SK-N-SH treated with all-trans-retinoic acid at 6 μM for 48 hours (cell line): ENCODE measurements at regions not wholly inside any gene's neighbourhood (a gene's known extent, or its start where the extent isn't known, plus 50 kb on each side); places are given as distances from the start of the nearest gene placed in this dataset.

Experiments
- ATAC-seq: fragments of 200-7000 bp; cut with Tn5 transposase; 3 replicates; pipeline ENCODE4 v1.9.1; 2020; ENCODE audit warnings: mild to moderate bottlenecking, moderate library complexity
- ARNTL ChIP-seq: fragments of 450-650 bp; formaldehyde crosslinking; IDR thresholded peaks from 2 replicates; pipeline ENCODE4 v1.5.0; 2020; ENCODE audit warnings: low read depth, mild to moderate bottlenecking, moderate library complexity, borderline replicate concordance
- CSRNP3 ChIP-seq: fragments of 250-450 bp; sonication (Bioruptor Pico); IDR thresholded peaks from 2 replicates; pipeline ENCODE4 v1.5.1; 2021; ENCODE audit warnings: mild to moderate bottlenecking, moderate library complexity
- ESRRG ChIP-seq: fragments of 250-450 bp; sonication (Bioruptor Pico); IDR thresholded peaks from 2 replicates; pipeline ENCODE4 v1.6.1; 2021; ENCODE audit warnings: mild to moderate bottlenecking
- GLIS3 ChIP-seq: fragments of 250-450 bp; sonication (Bioruptor Pico); IDR thresholded peaks from 2 replicates; pipeline ENCODE4 v1.5.0; 2020; ENCODE audit warnings: mild to moderate bottlenecking, moderate library complexity
- ISL1 ChIP-seq: fragments of 250-450 bp; sonication (Bioruptor Pico); IDR thresholded peaks from 2 replicates; pipeline ENCODE4 v2.1.2; 2022; ENCODE audit warnings: mild to moderate bottlenecking, moderate library complexity
- OSR1 ChIP-seq: fragments of 250-450 bp; sonication (Bioruptor Pico); IDR thresholded peaks from 2 replicates; pipeline ENCODE4 v1.8.0; 2022; ENCODE audit warnings: moderate library complexity, mild to moderate bottlenecking, inconsistent platforms
- PATZ1 ChIP-seq: fragments of 250-450 bp; sonication (Bioruptor Pico); IDR thresholded peaks from 2 replicates; pipeline ENCODE4 v1.8.0; 2020; ENCODE audit warnings: mild to moderate bottlenecking, moderate library complexity, borderline replicate concordance
- POU6F1 ChIP-seq: fragments of 250-450 bp; sonication (Bioruptor Pico); IDR thresholded peaks from 2 replicates; pipeline ENCODE4 v1.8.0; 2021; ENCODE audit warnings: low read depth, mild to moderate bottlenecking, moderate library complexity, borderline replicate concordance
- RARB ChIP-seq: fragments of 250-450 bp; sonication (Bioruptor Pico); IDR thresholded peaks from 2 replicates; pipeline ENCODE4 v1.8.0; 2021; ENCODE audit warnings: mild to moderate bottlenecking, moderate library complexity
- TCF4 ChIP-seq: fragments of 250-450 bp; sonication (Bioruptor Pico); IDR thresholded peaks from 2 replicates; pipeline ENCODE4 v1.8.0; 2021; ENCODE audit warnings: mild to moderate bottlenecking, moderate library complexity, borderline replicate concordance
- TOX ChIP-seq: fragments of 250-450 bp; sonication (Bioruptor Pico); IDR thresholded peaks from 2 replicates; pipeline ENCODE4 v1.8.0; 2021; ENCODE audit warnings: mild to moderate bottlenecking, moderate library complexity, borderline replicate concordance
- TSHZ2 ChIP-seq: fragments of 250-450 bp; sonication (Bioruptor Pico); IDR thresholded peaks from 2 replicates; pipeline ENCODE4 v1.5.0; 2020; ENCODE audit warnings: mild to moderate bottlenecking, moderate library complexity
- ZC3H10 ChIP-seq: fragments of 250-450 bp; sonication (Bioruptor Pico); IDR thresholded peaks from 2 replicates; pipeline ENCODE4 v1.5.1; 2021; ENCODE audit warnings: mild to moderate bottlenecking, moderate library complexity
- ZFP3 ChIP-seq: fragments of 250-450 bp; sonication (Bioruptor Pico); IDR thresholded peaks from 2 replicates; pipeline ENCODE4 v1.5.0; 2020; ENCODE audit warnings: mild to moderate bottlenecking, moderate library complexity
- ZFP30 ChIP-seq: fragments of 450-650 bp; formaldehyde crosslinking; IDR thresholded peaks from 2 replicates; pipeline ENCODE4 v1.5.0; 2022; ENCODE audit warnings: mild to moderate bottlenecking, moderate library complexity
- ZNF565 ChIP-seq: fragments of 450-650 bp; formaldehyde crosslinking; conservative IDR thresholded peaks from 2 replicates; pipeline ENCODE4 v1.5.0; 2020; ENCODE audit warnings: low read depth, mild to moderate bottlenecking, moderate library complexity

- TF ChIP-seq TCF4 (CRISPR knock-in tag) (no peak), ZC3H10 (CRISPR knock-in tag) (no peak), ZNF565 (no peak), ZFP30 (CRISPR knock-in tag) (no peak), OSR1 (CRISPR knock-in tag) (no peak), TOX (no peak), TSHZ2 (CRISPR knock-in tag) (no peak), GLIS3 (no peak), ISL1 (CRISPR knock-in tag) (no peak), POU6F1 (CRISPR knock-in tag) (no peak), PATZ1 (CRISPR knock-in tag) (no peak), ARNTL (CRISPR knock-in tag) (no peak)
- TF ChIP-seq, all 23 proteins: peak for 0
- no peak for ATAC-seq
Observed at GRCh38 chr2:74742471-74742870, 88.4 kb downstream of the SEMA4F start.

- TF ChIP-seq ZFP3 (CRISPR knock-in tag) (no peak), TSHZ2 (CRISPR knock-in tag) (no peak), ZC3H10 (CRISPR knock-in tag) (no peak), ESRRG (CRISPR knock-in tag) (no peak), ISL1 (CRISPR knock-in tag) (no peak), TCF4 (CRISPR knock-in tag) (no peak)
- no peak for ATAC-seq
Observed at GRCh38 chr2:74743039-74743438, 89.0 kb downstream of the SEMA4F start.

GRCh38 chr2:74743778-74744177 lies 89.7 kb downstream of the SEMA4F start:
- TF ChIP-seq CSRNP3 (no peak), PATZ1 (CRISPR knock-in tag) (no peak), RARB (CRISPR knock-in tag) (no peak)
- no peak for ATAC-seq
